Astrocyte (in vitro differentiated cells and primary cell): ENCODE measurements at regions not wholly inside any gene's neighbourhood (a gene's known extent, or its start where the extent isn't known, plus 50 kb on each side); places are given as distances from the start of the nearest gene placed in this dataset.
A peak's percentile ranks its signal among the peaks of the same experiment; 100 is the strongest.

Source experiments
- DNase-seq: peaks from one replicate; pipeline ENCODE4 v3.0.0-alpha.2; 2010; ENCODE audit warnings: low read depth
- FAIRE-seq: peaks from 2 replicates; lab custom pipeline; 2011; peaks lifted over from hg19 to GRCh38; lab: Jason Lieb, UNC
- H2AFZ ChIP-seq: 2 replicates; pipeline ENCODE4 v1.6.0; 2012; ENCODE audit warnings: low read depth, low read length, inconsistent platforms
- H3K27ac ChIP-seq: 2 replicates; pipeline ENCODE4 v1.5.1; 2011; ENCODE audit warnings: low read depth, low read length, inconsistent platforms
- H3K27me3 ChIP-seq: 2 replicates; pipeline ENCODE4 v1.6.0; 2011; ENCODE audit warnings: low read length, inconsistent platforms; ENCODE audit not compliant: insufficient read depth
- H3K36me3 ChIP-seq: 2 replicates; pipeline ENCODE4 v1.5.1; 2011; ENCODE audit warnings: low read length, inconsistent platforms; ENCODE audit not compliant: insufficient read depth
- H3K4me1 ChIP-seq: 2 replicates; pipeline ENCODE4 v1.5.1; 2011; ENCODE audit warnings: low read length, inconsistent platforms; ENCODE audit not compliant: insufficient read depth
- H3K4me2 ChIP-seq: 2 replicates; pipeline ENCODE4 v1.6.0; 2012; ENCODE audit warnings: low read length, inconsistent platforms
- H3K4me3 ChIP-seq: 2 replicates; pipeline ENCODE4 v1.5.1; 2011; ENCODE audit warnings: low read depth, mild to moderate bottlenecking, low read length, inconsistent platforms; ENCODE audit not compliant: insufficient read depth
- H3K79me2 ChIP-seq: 2 replicates; pipeline ENCODE4 v1.6.0; 2012; ENCODE audit warnings: mild to moderate bottlenecking, low read length, inconsistent platforms; ENCODE audit not compliant: insufficient read depth
- H3K9ac ChIP-seq: 2 replicates; pipeline ENCODE4 v1.6.0; 2012; ENCODE audit warnings: mild to moderate bottlenecking, low read length, inconsistent platforms
- H3K9me3 ChIP-seq: 2 replicates; pipeline ENCODE4 v1.5.1; 2012; ENCODE audit warnings: low read depth, mild to moderate bottlenecking, low read length, inconsistent platforms; ENCODE audit not compliant: insufficient read depth
- H4K20me1 ChIP-seq: 2 replicates; pipeline ENCODE4 v1.6.0; 2012; ENCODE audit warnings: low read length, inconsistent platforms; ENCODE audit not compliant: insufficient read depth
- H3K27ac Mint-ChIP-seq: one replicate; pipeline ENCODE4 v1.8.0; 2021; ENCODE audit warnings: mild to moderate bottlenecking, mixed read lengths; ENCODE audit not compliant: unreplicated experiment
- H3K27me3 Mint-ChIP-seq: one replicate; pipeline ENCODE4 v1.8.0; 2021; ENCODE audit warnings: low read depth, mixed read lengths; ENCODE audit not compliant: unreplicated experiment
- H3K36me3 Mint-ChIP-seq: one replicate; pipeline ENCODE4 v1.8.0; 2021; ENCODE audit warnings: low read depth, mixed read lengths; ENCODE audit not compliant: unreplicated experiment
- H3K4me1 Mint-ChIP-seq: one replicate; pipeline ENCODE4 v1.8.0; 2021; ENCODE audit warnings: low read depth, mixed read lengths; ENCODE audit not compliant: unreplicated experiment
- H3K4me3 Mint-ChIP-seq: one replicate; pipeline ENCODE4 v1.8.0; 2021; ENCODE audit warnings: mild to moderate bottlenecking, moderate library complexity, mixed read lengths; ENCODE audit not compliant: unreplicated experiment
- H3K9me3 Mint-ChIP-seq: one replicate; pipeline ENCODE4 v1.8.0; 2021; ENCODE audit warnings: mild to moderate bottlenecking, mixed read lengths; ENCODE audit not compliant: unreplicated experiment
- CTCF ChIP-seq: IDR thresholded peaks from 2 replicates; pipeline ENCODE4 v1.5.1; 2011; ENCODE audit warnings: low read depth, mild to moderate bottlenecking, inconsistent platforms, low read length, moderate library complexity; ENCODE audit not compliant: insufficient read depth
- EZH2 ChIP-seq: IDR thresholded peaks from 2 replicates; pipeline ENCODE4 v1.6.1; 2012; ENCODE audit warnings: mild to moderate bottlenecking, low read length, inconsistent platforms; ENCODE audit not compliant: insufficient read depth

- FAIRE-seq (no peak), DNase-seq (no peak)
- no peaks in the 10 kb centered on the region for H3K4me1 ChIP-seq
- H3K36me3 ChIP-seq = no peaks in the 10 kb centered on the region
- H3K4me3 ChIP-seq = no peak overlapping the region
- no peak overlapping the region for H3K9ac ChIP-seq
- H4K20me1 ChIP-seq = no peaks in the 10 kb centered on the region
- no peaks in the 10 kb centered on the region for H3K4me1 Mint-ChIP-seq
- no peaks in the 10 kb centered on the region for H3K79me2 ChIP-seq
- H3K9me3 ChIP-seq = no peaks in the 10 kb centered on the region
- H2AFZ ChIP-seq = no peak overlapping the region
- no peaks in the 10 kb centered on the region for H3K27me3 ChIP-seq
- H3K27ac Mint-ChIP-seq = no peak overlapping the region
- H3K4me2 ChIP-seq = no peak overlapping the region
- no peaks in the 10 kb centered on the region for H3K36me3 Mint-ChIP-seq
- H3K4me3 Mint-ChIP-seq = no peak overlapping the region
- H3K27ac ChIP-seq = no peak overlapping the region
- peaks cover 2% of the 10 kb centered on the region for H3K27me3 Mint-ChIP-seq
- no peaks in the 10 kb centered on the region for H3K9me3 Mint-ChIP-seq
- TF ChIP-seq CTCF = no peak
- no peak for TF ChIP-seq EZH2
Observed at GRCh38 chr7:106372595-106373318, 88.0 kb upstream of the NAMPT start.

DNA sequence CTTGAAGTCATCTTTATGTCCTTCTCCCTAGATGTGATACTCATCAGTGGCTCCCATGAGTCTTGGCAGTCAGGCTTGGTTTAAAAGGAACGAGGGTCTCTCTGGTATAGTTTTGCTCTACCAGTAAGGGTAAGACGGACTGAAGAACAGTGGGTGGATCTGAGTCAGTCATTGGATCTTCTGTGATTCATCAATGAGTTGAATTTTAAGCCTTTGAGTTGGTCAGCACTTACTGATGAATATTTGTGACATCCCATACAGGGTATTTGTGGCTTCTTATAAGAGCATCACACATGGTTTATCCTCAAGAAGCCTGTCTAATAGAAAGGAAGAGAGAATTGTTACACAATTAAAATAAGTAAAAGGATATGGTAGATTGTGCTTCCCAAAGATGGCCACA lies 87.3 kb upstream of the NAMPT start:
- Histone ChIP-seq H3K36me3 (no peaks in the 10 kb centered on the region), H3K79me2 (no peaks in the 10 kb centered on the region), H4K20me1 (no peaks in the 10 kb centered on the region), H3K4me3 (no peak overlapping the region), H3K4me2 (no peak overlapping the region), H2AFZ (no peak overlapping the region), H3K9ac (no peak overlapping the region), H3K4me1 (no peaks in the 10 kb centered on the region), H3K27me3 (no peaks in the 10 kb centered on the region), H3K27ac (no peak overlapping the region), H3K9me3 (no peaks in the 10 kb centered on the region)
- peaks cover 2% of the 10 kb centered on the region for H3K27me3 Mint-ChIP-seq
- TF ChIP-seq EZH2 = no peak
- TF ChIP-seq CTCF = no peak
- H3K4me3 Mint-ChIP-seq = no peak overlapping the region
- DNase-seq = peak; percentile 26
- H3K9me3 Mint-ChIP-seq = no peaks in the 10 kb centered on the region
- H3K4me1 Mint-ChIP-seq = no peaks in the 10 kb centered on the region
- FAIRE-seq = no peak
- no peak overlapping the region for H3K27ac Mint-ChIP-seq
- no peaks in the 10 kb centered on the region for H3K36me3 Mint-ChIP-seq

- DNase-seq = no peak
Observed at GRCh38 chr7:106371629-106372028, 86.8 kb upstream of the NAMPT start.

More at GRCh38 chr7:106371629-106372028, 86.8 kb upstream of the NAMPT start:
- TF ChIP-seq EZH2 (no peak), CTCF (no peak)
- Histone ChIP-seq H2AFZ (no peak overlapping the region), H3K79me2 (no peaks in the 10 kb centered on the region), H4K20me1 (no peaks in the 10 kb centered on the region), H3K4me3 (no peak overlapping the region), H3K9me3 (no peaks in the 10 kb centered on the region), H3K27me3 (no peaks in the 10 kb centered on the region), H3K27ac (no peak overlapping the region), H3K4me2 (no peak overlapping the region), H3K4me1 (no peaks in the 10 kb centered on the region), H3K9ac (no peak overlapping the region), H3K36me3 (no peaks in the 10 kb centered on the region)
- Mint-ChIP-seq H3K4me1 (no peaks in the 10 kb centered on the region), H3K9me3 (no peaks in the 10 kb centered on the region), H3K36me3 (no peaks in the 10 kb centered on the region), H3K4me3 (no peak overlapping the region), H3K27ac (no peak overlapping the region), H3K27me3 (peaks cover 2% of the 10 kb centered on the region)
- no peak for FAIRE-seq
